ENCODE measurements at regions not wholly inside any gene's neighbourhood (a gene's known extent, or its start where the extent isn't known, plus 50 kb on each side); places are given as distances from the start of the nearest gene placed in this dataset.

DNA sequence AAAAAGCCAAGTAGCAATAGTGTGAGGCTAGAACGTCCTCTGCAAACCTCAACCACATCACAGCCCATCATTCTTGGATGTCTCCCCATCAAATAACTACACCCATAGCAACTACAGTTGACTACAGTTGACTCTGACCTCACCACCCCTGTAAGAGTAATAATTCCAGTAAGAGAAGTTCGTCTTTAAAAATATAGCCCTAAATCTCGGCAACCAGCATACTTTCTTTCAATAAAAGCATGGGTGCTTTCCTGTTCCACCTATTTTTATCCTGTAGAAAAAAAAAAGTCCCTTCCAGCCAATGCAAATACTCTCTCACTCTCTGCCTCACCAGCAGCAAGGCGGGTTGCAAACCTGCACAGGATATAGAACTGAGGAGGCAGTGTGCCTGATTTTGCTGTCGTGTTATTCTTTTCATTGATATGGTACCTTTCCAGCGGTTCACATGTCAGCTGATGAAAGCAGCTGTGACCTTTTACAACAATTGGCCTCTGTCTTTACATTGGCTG, 187.5 kb upstream of the NFE2L3 start:
- DNase-seq (ENCODE audit: insufficient read length, low spot score) (no peak), FAIRE-seq (no peak)
- TF ChIP-seq, protein P1, sequence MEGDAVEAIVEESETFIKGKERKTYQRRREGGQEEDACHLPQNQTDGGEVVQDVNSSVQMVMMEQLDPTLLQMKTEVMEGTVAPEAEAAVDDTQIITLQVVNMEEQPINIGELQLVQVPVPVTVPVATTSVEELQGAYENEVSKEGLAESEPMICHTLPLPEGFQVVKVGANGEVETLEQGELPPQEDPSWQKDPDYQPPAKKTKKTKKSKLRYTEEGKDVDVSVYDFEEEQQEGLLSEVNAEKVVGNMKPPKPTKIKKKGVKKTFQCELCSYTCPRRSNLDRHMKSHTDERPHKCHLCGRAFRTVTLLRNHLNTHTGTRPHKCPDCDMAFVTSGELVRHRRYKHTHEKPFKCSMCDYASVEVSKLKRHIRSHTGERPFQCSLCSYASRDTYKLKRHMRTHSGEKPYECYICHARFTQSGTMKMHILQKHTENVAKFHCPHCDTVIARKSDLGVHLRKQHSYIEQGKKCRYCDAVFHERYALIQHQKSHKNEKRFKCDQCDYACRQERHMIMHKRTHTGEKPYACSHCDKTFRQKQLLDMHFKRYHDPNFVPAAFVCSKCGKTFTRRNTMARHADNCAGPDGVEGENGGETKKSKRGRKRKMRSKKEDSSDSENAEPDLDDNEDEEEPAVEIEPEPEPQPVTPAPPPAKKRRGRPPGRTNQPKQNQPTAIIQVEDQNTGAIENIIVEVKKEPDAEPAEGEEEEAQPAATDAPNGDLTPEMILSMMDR (IDR thresholded peaks at IDR 0.05; ENCODE audit: insufficient read depth, missing control alignments): no peak

DNA sequence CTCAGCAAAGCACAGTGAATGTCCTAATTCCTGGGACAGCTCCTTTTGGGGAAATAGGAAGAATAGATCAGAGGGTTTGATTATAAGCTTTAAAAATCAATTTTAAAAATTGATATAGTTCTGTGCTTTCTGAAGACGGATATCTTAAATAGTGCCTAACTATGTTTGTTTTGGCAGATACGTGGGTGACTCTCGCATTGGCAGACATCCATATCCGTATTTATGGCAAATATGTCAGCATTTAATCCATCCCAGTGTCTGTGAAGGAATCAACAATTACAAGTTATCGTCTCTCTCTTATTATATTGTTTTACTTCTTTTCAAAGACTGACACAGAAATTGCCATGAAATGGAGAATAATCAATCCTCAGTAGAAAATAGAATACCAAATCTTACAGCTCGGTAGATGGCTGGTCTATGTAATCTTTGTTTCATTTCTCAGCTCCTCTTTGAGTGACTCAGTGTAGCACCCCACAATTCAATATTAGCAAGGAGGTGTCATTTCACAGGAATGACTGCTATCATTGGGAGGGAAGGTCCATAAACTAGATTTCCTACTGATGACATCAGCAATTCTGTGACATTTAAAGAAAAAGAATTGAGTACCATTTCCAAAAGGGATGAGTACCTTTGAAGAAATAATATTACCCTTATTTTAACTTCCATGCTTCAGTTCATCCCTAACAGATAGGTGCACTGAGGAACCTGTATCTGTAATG, 186.4 kb upstream of the NFE2L3 start:
- FAIRE-seq (no peak), DNase-seq (ENCODE audit: insufficient read length, low spot score) (no peak)
- TF ChIP-seq, protein P1 (IDR thresholded peaks at IDR 0.05; ENCODE audit: insufficient read depth, missing control alignments): no peak

DNA sequence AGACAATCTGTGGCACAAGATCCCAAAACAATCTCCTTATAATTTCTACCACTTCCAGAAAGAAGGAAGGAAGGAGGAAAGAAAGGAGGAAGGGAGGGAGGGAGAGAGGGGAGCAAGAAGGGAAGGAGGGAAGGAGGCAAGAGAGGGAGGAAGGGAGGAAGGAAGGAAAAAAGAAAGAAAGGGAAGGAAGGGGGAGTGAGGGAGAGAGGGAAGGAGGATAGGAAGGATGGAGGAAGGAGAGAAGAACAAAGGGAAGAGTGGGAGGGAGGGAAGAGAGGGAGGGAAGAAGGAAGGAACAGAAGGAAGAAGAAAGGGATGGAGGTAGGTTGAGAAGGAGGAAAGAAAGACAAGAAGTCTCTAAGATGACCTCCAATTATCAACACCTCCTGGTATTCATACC, 185.5 kb upstream of the NFE2L3 start:
- DNase-seq (ENCODE audit: insufficient read length, low spot score) (no peak), FAIRE-seq (no peak)
- TF ChIP-seq, protein P1 (IDR thresholded peaks at IDR 0.05; ENCODE audit: insufficient read depth, missing control alignments): no peak

DNA sequence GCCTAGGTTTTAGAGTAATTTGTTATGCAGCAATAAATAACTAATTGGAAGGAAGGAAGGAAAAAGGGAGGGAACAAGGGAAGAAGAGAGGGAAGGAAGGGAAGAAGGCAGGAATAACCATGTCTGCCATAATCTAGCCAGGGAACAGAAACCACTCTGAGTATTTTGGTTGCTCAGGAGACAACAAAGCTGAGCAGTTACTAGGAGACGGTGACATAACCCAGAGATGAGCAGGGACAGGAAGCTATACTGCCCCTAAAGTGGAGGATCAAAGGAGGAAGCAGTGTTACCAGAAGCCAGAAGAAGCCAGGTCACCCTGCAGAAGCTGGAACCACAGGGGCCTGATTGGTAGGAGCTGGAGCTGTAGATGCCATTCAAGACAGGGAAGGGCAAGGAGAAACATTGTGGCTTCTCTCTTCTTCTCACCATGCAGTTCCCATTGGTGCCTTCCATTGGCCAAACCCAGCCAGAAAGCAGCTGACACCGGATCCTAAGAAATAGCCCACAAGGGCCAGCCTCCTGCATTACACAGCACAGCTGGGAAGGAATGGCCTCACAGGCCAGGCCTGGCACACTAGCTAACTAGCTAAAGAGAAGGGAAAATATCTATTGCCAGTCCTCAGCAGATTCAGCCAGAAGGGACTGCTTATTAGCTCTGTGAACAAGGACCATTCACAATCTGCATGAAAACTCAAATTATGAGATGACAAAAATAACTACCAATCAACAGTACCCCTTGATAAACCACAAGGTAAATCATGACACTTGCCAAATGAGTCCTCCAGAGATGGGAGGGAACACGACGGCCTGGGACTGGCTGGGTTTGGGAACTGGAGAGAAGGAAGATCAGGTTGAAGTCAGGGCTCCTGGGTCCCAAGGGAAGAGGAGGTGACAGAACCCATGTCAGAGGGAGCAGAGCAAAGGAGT, 184.5 kb upstream of the NFE2L3 start:
- no peak for FAIRE-seq
- no peak for DNase-seq (ENCODE audit: insufficient read length, low spot score)

DNA sequence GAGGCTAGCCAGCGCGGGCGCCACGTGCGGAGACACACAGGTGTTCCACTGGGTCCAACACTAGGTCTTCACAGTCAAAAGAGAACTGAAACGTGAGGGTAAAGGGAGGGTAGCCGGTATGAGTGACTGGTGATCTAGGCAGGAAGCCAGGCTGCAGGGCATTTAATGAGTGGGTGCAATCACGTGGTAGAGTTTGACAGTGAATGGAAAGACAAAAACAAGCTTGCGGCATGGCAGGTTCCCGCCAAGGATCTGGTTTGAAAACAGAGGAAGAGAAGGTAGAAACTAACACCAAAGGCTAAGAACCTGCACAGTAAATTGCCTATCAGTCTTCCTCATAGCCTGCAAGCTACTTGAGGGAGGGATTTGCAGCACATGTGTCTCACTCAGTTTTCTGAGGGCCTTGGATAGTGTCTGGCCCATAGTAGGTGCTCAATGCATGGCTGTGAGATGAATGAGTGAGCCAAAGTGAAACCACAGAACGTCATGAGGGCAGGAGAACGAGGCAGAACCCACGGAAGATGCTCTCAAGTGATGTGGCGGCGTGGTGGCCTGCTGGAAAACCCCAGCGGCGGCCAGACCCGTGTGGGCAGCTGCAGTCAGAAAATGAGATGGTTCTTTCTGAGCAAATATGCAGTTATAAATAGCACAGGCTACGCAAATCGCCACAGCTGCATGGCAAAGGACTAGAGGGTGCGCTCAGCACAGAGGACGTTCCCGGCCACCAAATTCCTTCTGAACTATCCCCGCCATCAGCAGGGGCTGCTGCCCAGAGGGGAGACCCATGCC, 183.6 kb upstream of the NFE2L3 start:
- TF ChIP-seq, protein P1 (IDR thresholded peaks at IDR 0.05; ENCODE audit: insufficient read depth, missing control alignments): no peak
- FAIRE-seq: no peak
- DNase-seq (ENCODE audit: insufficient read length, low spot score): no peak

More for the DNA sequence above, 184.5 kb upstream of the NFE2L3 start:
- TF ChIP-seq, protein P1 (IDR thresholded peaks at IDR 0.05; ENCODE audit: insufficient read depth, missing control alignments): no peak

DNA sequence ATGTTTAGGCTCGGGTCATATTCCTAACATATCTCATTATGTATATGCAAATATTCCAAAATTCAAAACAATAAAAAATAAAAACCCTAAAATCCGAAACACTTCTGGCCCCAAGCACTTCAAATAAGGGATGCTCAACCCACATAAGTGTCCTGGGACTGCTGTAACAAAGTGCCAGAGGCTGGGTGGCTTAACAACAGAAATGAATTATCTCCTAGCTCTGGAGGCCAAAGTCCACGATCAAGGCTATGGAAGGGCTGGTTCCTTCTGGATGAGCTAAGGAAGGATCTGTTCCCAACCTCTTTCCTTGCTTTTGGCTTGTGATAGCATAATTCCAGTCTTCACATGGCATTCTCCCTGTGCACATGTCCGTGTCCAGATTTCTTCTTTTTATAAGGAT, 181.6 kb upstream of the NFE2L3 start:
- DNase-seq (ENCODE audit: insufficient read length, low spot score): no peak
- TF ChIP-seq, protein P1 (IDR thresholded peaks at IDR 0.05; ENCODE audit: insufficient read depth, missing control alignments): no peak
- FAIRE-seq: no peak

All from D721Med (cell line).